Heart right ventricle (tissue), 16 donors: ENCODE measurements at regions not wholly inside any gene's neighbourhood (a gene's known extent, or its start where the extent isn't known, plus 50 kb on each side); places are given as distances from the start of the nearest gene placed in this dataset.

Source experiments
- ATAC-seq, 8 donors: fragments of 200-7000 bp; cut with Tn5 transposase; one replicate each; pipeline ENCODE4 v1.9.1; 2020; ENCODE audit warnings: mild to moderate bottlenecking in 8 of 8, moderate library complexity in 8 of 8, moderate number of reproducible peaks in 1 of 8
- DNase-seq, 2 donors: peaks; one replicate each; pipeline ENCODE4 v3.0.0-alpha.2; 2020
- H3K27ac ChIP-seq, 10 donors: fragments of 200-600 bp; sonication (generic) in 2 of 10; one replicate each; pipeline versions ENCODE4 v1.5.0 to v1.8.0; 2020 to 2022; ENCODE audit warnings: mild to moderate bottlenecking in 3 of 10
- H3K27me3 ChIP-seq, 7 donors: fragments of 200-600 bp; one replicate each; pipeline ENCODE4 v1.8.0; 2021 to 2022; ENCODE audit warnings: mild to moderate bottlenecking in 2 of 7
- H3K36me3 ChIP-seq, 9 donors: fragments of 200-600 bp; sonication (generic) in 1 of 9; one replicate each; pipeline versions ENCODE4 v1.5.0 to v1.8.0; 2020 to 2022; ENCODE audit warnings: mild to moderate bottlenecking in 2 of 9
- H3K4me1 ChIP-seq, 9 donors: fragments of 200-600 bp; sonication (generic) in 1 of 9; one replicate each; pipeline versions ENCODE4 v1.5.0 to v1.8.0; 2020 to 2022; ENCODE audit warnings: mild to moderate bottlenecking in 4 of 9
- H3K4me3 ChIP-seq, 10 donors: fragments of 200-600 bp; sonication (generic) in 2 of 10; one replicate each; pipeline versions ENCODE4 v1.5.0 to v1.8.0; 2020 to 2022; ENCODE audit warnings: mild to moderate bottlenecking in 7 of 10, moderate library complexity in 2 of 10
- H3K9me3 ChIP-seq, 11 donors: fragments of 200-600 bp in 10 of 11; sonication (generic) in 2 of 11; one replicate each; pipeline versions ENCODE4 v1.5.0 to v1.8.0; 2013 to 2022; ENCODE audit warnings: mild to moderate bottlenecking in 2 of 11, control low read depth in 1 of 11, moderate library complexity in 1 of 11
- CTCF ChIP-seq, 9 donors: fragments of 200-600 bp; sonication (generic) in 2 of 9; IDR thresholded peaks; one replicate each; pipeline versions ENCODE4 v1.5.0 to v1.8.0; 2021 to 2022; ENCODE audit warnings: antibody characterized with exemption in 9 of 9, mild to moderate bottlenecking in 5 of 9, moderate library complexity in 1 of 9
- WGBS, 2 donors: extraction: QIAGEN DNeasy Blood & Tissue Kit; methylation state at CpG; one replicate each; pipeline ENCODE4 v1.1.7; 2013; ENCODE audit warnings: inconsistent platforms in 1 of 2; 5-methylcytosine and 5-hydroxymethylcytosine counted together
- intact Hi-C, 10 donors: fragments of 100-400 bp; cut with DNase I; formaldehyde crosslinking; loops; one replicate each; pipeline versions ENCODE4 v1.11.1 to v1.14.2; 2022
- donor health status: Arrhythmogenic right ventricular cardiomyopathy.
- donor health status: ischemic (EF 13 %, LVEDD 7.1; RV severe dilation, severe dysfunction).
- donor health status: healthy with polysubstance abuse.
- donor health status: DM: no; HTN: yes; CAD: no.
- donor health status: DM: no; HTN: no; CAD: no.
- donor health status: ischemic (EF 25% LVEDD 6.9; RV normal size, moderate dysfunction).
- donor health status: ischemic (EF 25% LVEDD 5.7; RV mildly dilated, moderate dysfunction).
- donor health status: healthy.
- donor health status: DM: yes; HTN: yes; CAD: no.
- donor health status: Ischemic cardiomyopathy.
- donor health status: ischemic (EF 35%, LVEDD 5.7; RV mildly dilated, moderate dysfunction).
- donor health status: nonischemic (EF 11% LVEDD 7.7; RV severe dilation, severe dysfunction).
- donor health status: DM: yes; HTN: yes; CAD: no.
- donor health status: PGD.
- donor health status: ischemic (EF 29% LVEDD 5.4; RV normal size, mild dysfunction).
- donor health status: nonischemic (EF 23%, LVEDD 6.1; RV moderate dilation, normal function).

GRCh38 chr2:16003809-16004208 is 63.5 kb downstream of the MYCN start:
- TF ChIP-seq CTCF (IDR thresholded peaks at IDR 0.05), result no peak
- intact Hi-C loops, result no loop called here
- no peak for DNase-seq
- Histone ChIP-seq H3K4me1 (peaks cover 0 to 9% (median 0%) of the 10 kb centered on the region in 9 donors), H3K27ac (no peak overlapping the region), H3K27me3 (peaks cover 0 to 8% (median 6%) of the 10 kb centered on the region in 7 donors), H3K9me3 (peaks cover 0 to 13% (median 0%) of the 10 kb centered on the region in 11 donors), H3K4me3 (no peak overlapping the region), H3K36me3 (no peaks in the 10 kb centered on the region)
- no peak for ATAC-seq
- 90 to 93% methylated on average over 4 of the region's 4 CpGs for WGBS, 2 donors

GRCh38 chr2:16003152-16003551 is 62.8 kb downstream of the MYCN start:
- TF ChIP-seq CTCF (IDR thresholded peaks at IDR 0.05), result no peak
- H3K27me3 ChIP-seq, result peaks cover 0 to 7% (median 6%) of the 10 kb centered on the region in 7 donors
- H3K9me3 ChIP-seq, result peaks cover 0 to 13% (median 0%) of the 10 kb centered on the region in 11 donors
- WGBS, 2 donors, result 88% methylated on average over 12 of the region's 12 CpGs
- H3K4me3 ChIP-seq, result no peak overlapping the region
- intact Hi-C loops, result no loop called here
- ATAC-seq, result no peak
- H3K36me3 ChIP-seq, result no peaks in the 10 kb centered on the region
- no peak for DNase-seq
- peaks cover 0 to 9% (median 0%) of the 10 kb centered on the region in 9 donors for H3K4me1 ChIP-seq
- no peak overlapping the region for H3K27ac ChIP-seq

- peaks cover 0 to 13% (median 0%) of the 10 kb centered on the region in 11 donors for H3K9me3 ChIP-seq
- WGBS, 2 donors, result 88 to 89% methylated on average over 4 of the region's 4 CpGs
- no peak overlapping the region for H3K4me3 ChIP-seq
- ATAC-seq (no peak), DNase-seq (no peak)
- H3K27ac ChIP-seq, result no peak overlapping the region
- no peak for TF ChIP-seq CTCF (IDR thresholded peaks at IDR 0.05)
- intact Hi-C loops, result no loop called here
- peaks cover 0 to 7% (median 4%) of the 10 kb centered on the region in 7 donors for H3K27me3 ChIP-seq
- no peaks in the 10 kb centered on the region for H3K36me3 ChIP-seq
- H3K4me1 ChIP-seq, result peaks cover 0 to 9% (median 0%) of the 10 kb centered on the region in 9 donors
Observed at GRCh38 chr2:16002575-16002974, 62.2 kb downstream of the MYCN start.

DNA sequence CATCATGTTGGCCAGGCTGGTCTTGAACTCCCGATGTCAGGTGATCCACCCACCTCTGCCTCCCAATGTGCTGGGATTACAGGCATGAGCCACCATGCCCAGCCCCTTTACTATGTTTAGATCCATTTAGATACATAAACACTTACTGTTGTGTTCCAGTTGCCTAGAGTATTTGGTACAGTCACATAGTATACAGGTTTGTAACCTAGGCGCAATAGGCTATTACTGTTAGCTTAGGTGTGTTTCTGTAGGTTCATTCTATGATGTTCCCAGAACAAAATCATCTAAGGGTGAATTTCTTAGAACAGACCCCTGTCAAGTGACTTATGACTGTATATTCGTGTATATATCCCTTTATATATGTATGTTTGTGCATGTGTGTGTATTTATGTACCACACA is 61.8 kb downstream of the MYCN start:
- no peak for TF ChIP-seq CTCF (IDR thresholded peaks at IDR 0.05)
- no peak overlapping the region for H3K27ac ChIP-seq
- ATAC-seq, result no peak
- WGBS, 2 donors, result 89 to 91% methylated on average over 3 of the region's 3 CpGs
- H3K36me3 ChIP-seq, result no peaks in the 10 kb centered on the region
- no peak for DNase-seq
- H3K9me3 ChIP-seq, result peaks cover 0 to 13% (median 0%) of the 10 kb centered on the region in 11 donors
- intact Hi-C loops, result no loop called here
- no peak overlapping the region for H3K4me3 ChIP-seq
- peaks cover 0 to 7% (median 5%) of the 10 kb centered on the region in 7 donors for H3K27me3 ChIP-seq
- H3K4me1 ChIP-seq, result peaks cover 0 to 9% (median 0%) of the 10 kb centered on the region in 9 donors
